GM23248 (cell line): ENCODE measurements at regions not wholly inside any gene's neighbourhood (a gene's known extent, or its start where the extent isn't known, plus 50 kb on each side); places are given as distances from the start of the nearest gene placed in this dataset.

Experiments used
- EZH2 ChIP-seq: fragments of 200-600 bp; sonication (generic); IDR thresholded peaks from 2 replicates; pipeline ENCODE4 v1.6.1; 2018; ENCODE audit warnings: antibody characterized with exemption, mild to moderate bottlenecking; ENCODE audit not compliant: insufficient read depth, poor library complexity, severe bottlenecking
- EZH2phosphoT487 ChIP-seq: fragments of 200-600 bp; sonication (generic); IDR thresholded peaks from 2 replicates; pipeline ENCODE4 v1.6.1; 2018; ENCODE audit warnings: antibody characterized with exemption, moderate library complexity, mild to moderate bottlenecking, low read depth; ENCODE audit not compliant: insufficient read depth

DNA sequence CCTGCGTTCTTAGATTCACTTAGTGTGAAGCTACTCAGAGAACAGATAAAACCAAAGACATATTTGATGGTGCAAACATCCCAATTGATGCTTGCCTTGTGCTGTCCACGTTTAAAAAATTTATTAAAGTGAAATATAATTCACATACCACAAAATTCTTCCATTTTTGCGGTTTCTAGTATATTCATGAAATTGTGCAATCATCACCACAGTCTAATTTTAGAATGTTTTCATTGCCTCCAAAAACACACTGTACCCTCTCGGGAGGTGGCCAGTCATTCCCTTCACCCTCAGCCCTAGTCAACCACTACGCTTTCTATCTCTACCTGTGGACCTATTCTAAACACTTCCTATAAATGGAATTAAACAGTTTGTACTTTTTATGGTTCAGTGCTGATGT, 1109.2 kb downstream of the FLRT2 start:
- TF ChIP-seq EZH2, result no peak
- no peak for TF ChIP-seq EZH2phosphoT487
